ENCODE measurements at regions not wholly inside any gene's neighbourhood (a gene's known extent, or its start where the extent isn't known, plus 50 kb on each side); places are given as distances from the start of the nearest gene placed in this dataset.

- no peak for TF ChIP-seq POLR2A (IDR thresholded peaks at IDR 0.05; ENCODE audit: low read depth, low read length)
- no peak for TF ChIP-seq CREB1 (IDR thresholded peaks at IDR 0.05; ENCODE audit: low read depth)
- TF ChIP-seq CEBPB (IDR thresholded peaks at IDR 0.05; ENCODE audit: borderline replicate concordance in 1 of 2, low read depth in 2 of 2, low read length in 2 of 2) = no peak
- TF ChIP-seq RAD21 (IDR thresholded peaks at IDR 0.05; ENCODE audit: insufficient read depth, low read depth, low read length) = no peak
- TF ChIP-seq, protein P1, sequence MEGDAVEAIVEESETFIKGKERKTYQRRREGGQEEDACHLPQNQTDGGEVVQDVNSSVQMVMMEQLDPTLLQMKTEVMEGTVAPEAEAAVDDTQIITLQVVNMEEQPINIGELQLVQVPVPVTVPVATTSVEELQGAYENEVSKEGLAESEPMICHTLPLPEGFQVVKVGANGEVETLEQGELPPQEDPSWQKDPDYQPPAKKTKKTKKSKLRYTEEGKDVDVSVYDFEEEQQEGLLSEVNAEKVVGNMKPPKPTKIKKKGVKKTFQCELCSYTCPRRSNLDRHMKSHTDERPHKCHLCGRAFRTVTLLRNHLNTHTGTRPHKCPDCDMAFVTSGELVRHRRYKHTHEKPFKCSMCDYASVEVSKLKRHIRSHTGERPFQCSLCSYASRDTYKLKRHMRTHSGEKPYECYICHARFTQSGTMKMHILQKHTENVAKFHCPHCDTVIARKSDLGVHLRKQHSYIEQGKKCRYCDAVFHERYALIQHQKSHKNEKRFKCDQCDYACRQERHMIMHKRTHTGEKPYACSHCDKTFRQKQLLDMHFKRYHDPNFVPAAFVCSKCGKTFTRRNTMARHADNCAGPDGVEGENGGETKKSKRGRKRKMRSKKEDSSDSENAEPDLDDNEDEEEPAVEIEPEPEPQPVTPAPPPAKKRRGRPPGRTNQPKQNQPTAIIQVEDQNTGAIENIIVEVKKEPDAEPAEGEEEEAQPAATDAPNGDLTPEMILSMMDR (IDR thresholded peaks at IDR 0.05 in 2 of 3, conservative IDR thresholded peaks at IDR 0.05 in 1 of 3; ENCODE audit: control insufficient read depth in 2 of 3, extremely low read depth in 1 of 3, insufficient read depth in 1 of 3, low read depth in 3 of 3, low read length in 3 of 3) = no peak
- no peak for TF ChIP-seq ZBED1 (IDR thresholded peaks at IDR 0.05; ENCODE audit: borderline replicate concordance)
- TF ChIP-seq, protein P2, sequence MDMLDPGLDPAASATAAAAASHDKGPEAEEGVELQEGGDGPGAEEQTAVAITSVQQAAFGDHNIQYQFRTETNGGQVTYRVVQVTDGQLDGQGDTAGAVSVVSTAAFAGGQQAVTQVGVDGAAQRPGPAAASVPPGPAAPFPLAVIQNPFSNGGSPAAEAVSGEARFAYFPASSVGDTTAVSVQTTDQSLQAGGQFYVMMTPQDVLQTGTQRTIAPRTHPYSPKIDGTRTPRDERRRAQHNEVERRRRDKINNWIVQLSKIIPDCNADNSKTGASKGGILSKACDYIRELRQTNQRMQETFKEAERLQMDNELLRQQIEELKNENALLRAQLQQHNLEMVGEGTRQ (IDR thresholded peaks at IDR 0.05; ENCODE audit: borderline replicate concordance, low read depth, low read length) = no peak
- no peak for TF ChIP-seq FOXK2 (IDR thresholded peaks at IDR 0.05)
- TF ChIP-seq BRCA1 (IDR thresholded peaks at IDR 0.05; ENCODE audit: low read depth, low read length) = no peak
- no peak for TF ChIP-seq HDAC2 (IDR thresholded peaks at IDR 0.05)
- no peak for TF ChIP-seq EZH2 (IDR thresholded peaks at IDR 0.05; ENCODE audit: borderline replicate concordance, control insufficient read depth, low read depth, low read length)
- TF ChIP-seq, protein P3, sequence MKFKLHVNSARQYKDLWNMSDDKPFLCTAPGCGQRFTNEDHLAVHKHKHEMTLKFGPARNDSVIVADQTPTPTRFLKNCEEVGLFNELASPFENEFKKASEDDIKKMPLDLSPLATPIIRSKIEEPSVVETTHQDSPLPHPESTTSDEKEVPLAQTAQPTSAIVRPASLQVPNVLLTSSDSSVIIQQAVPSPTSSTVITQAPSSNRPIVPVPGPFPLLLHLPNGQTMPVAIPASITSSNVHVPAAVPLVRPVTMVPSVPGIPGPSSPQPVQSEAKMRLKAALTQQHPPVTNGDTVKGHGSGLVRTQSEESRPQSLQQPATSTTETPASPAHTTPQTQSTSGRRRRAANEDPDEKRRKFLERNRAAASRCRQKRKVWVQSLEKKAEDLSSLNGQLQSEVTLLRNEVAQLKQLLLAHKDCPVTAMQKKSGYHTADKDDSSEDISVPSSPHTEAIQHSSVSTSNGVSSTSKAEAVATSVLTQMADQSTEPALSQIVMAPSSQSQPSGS (IDR thresholded peaks at IDR 0.05; ENCODE audit: low read length) = no peak
Measured at GRCh38 chr11:38046571-38047135, 1448.6 kb upstream of the RAG2 start.

Measured in GM12878 (cell line).